ENCODE measurements at regions not wholly inside any gene's neighbourhood (a gene's known extent, or its start where the extent isn't known, plus 50 kb on each side); places are given as distances from the start of the nearest gene placed in this dataset.

DNA sequence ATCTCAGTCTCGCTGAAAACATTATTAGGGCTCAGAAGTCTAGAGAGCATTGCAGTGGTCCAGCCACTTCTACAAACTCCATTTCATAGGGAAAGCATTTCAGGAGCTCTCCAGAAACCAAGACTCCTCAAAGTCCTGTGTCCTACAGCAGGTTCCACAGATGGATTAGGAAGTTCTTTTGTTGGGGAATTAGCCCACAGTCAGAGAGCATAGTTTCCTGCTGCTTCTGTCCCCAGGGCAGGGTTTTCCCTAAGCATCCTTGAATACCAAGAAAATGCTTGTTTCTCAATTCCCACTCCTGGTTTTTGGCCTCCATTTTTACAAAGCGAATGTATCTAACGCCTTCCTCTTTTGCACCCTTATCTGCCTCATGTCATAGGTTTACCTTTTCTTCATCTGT lies 235.9 kb upstream of the PODXL start:
- Histone ChIP-seq H4K20me1 (ENCODE audit: insufficient read depth, low read length) (no peaks in the 10 kb centered on the region), H3K9me3 (ENCODE audit: insufficient read depth, low read length) (no peaks in the 10 kb centered on the region), H3K36me3 (replicated peaks; ENCODE audit: low read depth, low read length) (no peaks in the 10 kb centered on the region), H3K79me2 (ENCODE audit: low read length) (no peaks in the 10 kb centered on the region), H3K4me1 (ENCODE audit: low read length) (no peaks in the 10 kb centered on the region), H3K27me3 (ENCODE audit: low read depth, low read length) (peaks cover 20% of the 10 kb centered on the region; the same call in 1 of the 2 replicates), H3K27ac (ENCODE audit: low read length) (no peak overlapping the region), H3K9ac (ENCODE audit: low read length) (no peak overlapping the region), H3K4me2 (ENCODE audit: low read length) (no peak overlapping the region), H3K4me3 (ENCODE audit: low read length) (no peak overlapping the region), H2AFZ (ENCODE audit: low read depth, low read length) (no peak overlapping the region)
- TF ChIP-seq, protein P1, sequence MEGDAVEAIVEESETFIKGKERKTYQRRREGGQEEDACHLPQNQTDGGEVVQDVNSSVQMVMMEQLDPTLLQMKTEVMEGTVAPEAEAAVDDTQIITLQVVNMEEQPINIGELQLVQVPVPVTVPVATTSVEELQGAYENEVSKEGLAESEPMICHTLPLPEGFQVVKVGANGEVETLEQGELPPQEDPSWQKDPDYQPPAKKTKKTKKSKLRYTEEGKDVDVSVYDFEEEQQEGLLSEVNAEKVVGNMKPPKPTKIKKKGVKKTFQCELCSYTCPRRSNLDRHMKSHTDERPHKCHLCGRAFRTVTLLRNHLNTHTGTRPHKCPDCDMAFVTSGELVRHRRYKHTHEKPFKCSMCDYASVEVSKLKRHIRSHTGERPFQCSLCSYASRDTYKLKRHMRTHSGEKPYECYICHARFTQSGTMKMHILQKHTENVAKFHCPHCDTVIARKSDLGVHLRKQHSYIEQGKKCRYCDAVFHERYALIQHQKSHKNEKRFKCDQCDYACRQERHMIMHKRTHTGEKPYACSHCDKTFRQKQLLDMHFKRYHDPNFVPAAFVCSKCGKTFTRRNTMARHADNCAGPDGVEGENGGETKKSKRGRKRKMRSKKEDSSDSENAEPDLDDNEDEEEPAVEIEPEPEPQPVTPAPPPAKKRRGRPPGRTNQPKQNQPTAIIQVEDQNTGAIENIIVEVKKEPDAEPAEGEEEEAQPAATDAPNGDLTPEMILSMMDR (IDR thresholded peaks at IDR 0.05; ENCODE audit: low read depth, low read length): no peak
- no peak for TF ChIP-seq EZH2phosphoT487 (IDR thresholded peaks at IDR 0.05; ENCODE audit: low read depth)

DNA sequence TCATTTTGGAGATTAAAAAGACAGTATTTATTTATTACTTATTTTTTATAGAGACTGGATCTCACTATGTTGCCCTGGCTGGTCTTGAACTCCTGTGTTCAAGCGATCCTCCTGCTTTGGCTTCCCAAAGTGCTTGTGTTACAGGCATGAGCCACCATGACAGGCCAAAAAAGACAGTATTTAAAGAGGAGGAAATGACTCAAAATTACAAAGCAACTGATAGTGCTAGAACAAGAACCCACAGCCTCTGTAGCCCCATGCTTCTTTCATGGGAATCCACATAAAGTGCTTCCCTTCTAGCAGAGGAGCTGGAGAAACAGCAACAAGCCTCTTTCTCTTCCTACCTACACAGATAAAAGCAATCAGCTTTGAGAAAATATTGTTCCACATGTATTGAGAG lies 230.7 kb upstream of the PODXL start:
- Histone ChIP-seq H3K4me1 (ENCODE audit: low read length) (no peaks in the 10 kb centered on the region), H2AFZ (ENCODE audit: low read depth, low read length) (no peak overlapping the region), H3K4me3 (ENCODE audit: low read length) (no peak overlapping the region), H3K9ac (ENCODE audit: low read length) (no peak overlapping the region), H3K9me3 (ENCODE audit: insufficient read depth, low read length) (no peaks in the 10 kb centered on the region), H3K4me2 (ENCODE audit: low read length) (no peak overlapping the region), H4K20me1 (ENCODE audit: insufficient read depth, low read length) (no peaks in the 10 kb centered on the region), H3K27me3 (ENCODE audit: low read depth, low read length) (peaks cover 9% of the 10 kb centered on the region; the same call in 1 of the 2 replicates), H3K79me2 (ENCODE audit: low read length) (no peaks in the 10 kb centered on the region), H3K27ac (ENCODE audit: low read length) (no peak overlapping the region), H3K36me3 (replicated peaks; ENCODE audit: low read depth, low read length) (no peaks in the 10 kb centered on the region)
- no peak for TF ChIP-seq EZH2phosphoT487 (IDR thresholded peaks at IDR 0.05; ENCODE audit: low read depth)
- TF ChIP-seq, protein P1 (IDR thresholded peaks at IDR 0.05; ENCODE audit: low read depth, low read length): no peak

GRCh38 chr7:131786204-131786603 lies 229.8 kb upstream of the PODXL start:
- H3K27ac ChIP-seq (ENCODE audit: low read length): no peak overlapping the region
- TF ChIP-seq, protein P1 (IDR thresholded peaks at IDR 0.05; ENCODE audit: low read depth, low read length): no peak
- no peak for TF ChIP-seq EZH2phosphoT487 (IDR thresholded peaks at IDR 0.05; ENCODE audit: low read depth)
- H4K20me1 ChIP-seq (ENCODE audit: insufficient read depth, low read length): no peaks in the 10 kb centered on the region
- H2AFZ ChIP-seq (ENCODE audit: low read depth, low read length): no peak overlapping the region
- no peak overlapping the region for H3K4me2 ChIP-seq (ENCODE audit: low read length)
- H3K4me1 ChIP-seq (ENCODE audit: low read length): no peaks in the 10 kb centered on the region
- H3K9ac ChIP-seq (ENCODE audit: low read length): no peak overlapping the region
- no peaks in the 10 kb centered on the region for H3K36me3 ChIP-seq (replicated peaks; ENCODE audit: low read depth, low read length)
- no peaks in the 10 kb centered on the region for H3K79me2 ChIP-seq (ENCODE audit: low read length)
- H3K27me3 ChIP-seq (ENCODE audit: low read depth, low read length): peaks cover 6% of the 10 kb centered on the region; the same call in 1 of the 2 replicates
- H3K9me3 ChIP-seq (ENCODE audit: insufficient read depth, low read length): no peaks in the 10 kb centered on the region
- H3K4me3 ChIP-seq (ENCODE audit: low read length): no peak overlapping the region

- Histone ChIP-seq H3K4me2 (ENCODE audit: low read length) (no peak overlapping the region), H4K20me1 (ENCODE audit: insufficient read depth, low read length) (no peaks in the 10 kb centered on the region), H3K27me3 (ENCODE audit: low read depth, low read length) (no peaks in the 10 kb centered on the region), H3K4me1 (ENCODE audit: low read length) (no peaks in the 10 kb centered on the region), H3K4me3 (ENCODE audit: low read length) (no peak overlapping the region), H2AFZ (ENCODE audit: low read depth, low read length) (no peak overlapping the region), H3K9me3 (ENCODE audit: insufficient read depth, low read length) (no peaks in the 10 kb centered on the region), H3K36me3 (replicated peaks; ENCODE audit: low read depth, low read length) (no peaks in the 10 kb centered on the region), H3K27ac (ENCODE audit: low read length) (no peak overlapping the region), H3K79me2 (ENCODE audit: low read length) (no peaks in the 10 kb centered on the region), H3K9ac (ENCODE audit: low read length) (no peak overlapping the region)
- TF ChIP-seq EZH2phosphoT487 (IDR thresholded peaks at IDR 0.05; ENCODE audit: low read depth): no peak
- TF ChIP-seq, protein P1 (IDR thresholded peaks at IDR 0.05; ENCODE audit: low read depth, low read length): no peak
Observed at GRCh38 chr7:131778601-131779000, 222.2 kb upstream of the PODXL start.

Measured in OCI-LY3 (cell line).